Bronchial epithelial cell (primary cell): ENCODE measurements at regions not wholly inside any gene's neighbourhood (a gene's known extent, or its start where the extent isn't known, plus 50 kb on each side); places are given as distances from the start of the nearest gene placed in this dataset.
"Not testable (repeated sequence)": the region's sequence is repeated elsewhere in the genome, so short reads cannot be mapped to it uniquely, and the experiment has no call there.

ENCODE experiments used
- DNase-seq: peaks from one replicate; pipeline ENCODE4 v3.0.0-alpha.2; 2010; ENCODE audit warnings: low read depth
- FAIRE-seq: peaks from 2 replicates; lab custom pipeline; 2011; peaks lifted over from hg19 to GRCh38; lab: Jason Lieb, UNC
- H3K27me3 ChIP-seq: 2 replicates; pipeline ENCODE4 v1.5.1; 2011; ENCODE audit warnings: low read length; ENCODE audit not compliant: control insufficient read depth, insufficient read depth
- H3K36me3 ChIP-seq: 2 replicates; pipeline ENCODE4 v1.5.1; 2011; ENCODE audit warnings: low read length; ENCODE audit not compliant: control insufficient read depth, insufficient read depth
- H3K4me3 ChIP-seq: 2 replicates; pipeline ENCODE4 v1.5.1; 2011; ENCODE audit warnings: mild to moderate bottlenecking, low read depth, low read length, control low read depth

DNA sequence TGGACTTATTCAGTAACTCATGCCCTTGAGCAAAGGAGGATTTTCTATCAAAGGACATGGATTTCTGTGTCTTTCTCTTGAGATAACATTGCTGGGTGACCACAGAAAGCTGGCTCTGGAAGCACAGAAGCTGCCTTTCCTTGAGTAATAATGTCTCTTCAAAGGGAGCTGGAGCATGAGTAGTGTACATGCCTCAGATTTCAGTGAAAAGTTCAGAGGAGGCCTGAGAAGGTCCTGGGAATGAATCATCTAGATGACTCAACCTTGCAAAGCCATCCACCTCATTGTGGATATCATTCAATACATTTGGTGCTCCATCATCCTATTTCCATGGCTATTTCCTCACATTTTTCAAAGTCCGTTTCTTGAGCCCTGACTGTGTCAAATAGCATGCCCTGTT, 77.6 kb upstream of the OR4M2 start:
- H3K4me3 ChIP-seq, DNase-seq, FAIRE-seq, H3K36me3 ChIP-seq, H3K27me3 ChIP-seq: not testable (repeated sequence)

DNA sequence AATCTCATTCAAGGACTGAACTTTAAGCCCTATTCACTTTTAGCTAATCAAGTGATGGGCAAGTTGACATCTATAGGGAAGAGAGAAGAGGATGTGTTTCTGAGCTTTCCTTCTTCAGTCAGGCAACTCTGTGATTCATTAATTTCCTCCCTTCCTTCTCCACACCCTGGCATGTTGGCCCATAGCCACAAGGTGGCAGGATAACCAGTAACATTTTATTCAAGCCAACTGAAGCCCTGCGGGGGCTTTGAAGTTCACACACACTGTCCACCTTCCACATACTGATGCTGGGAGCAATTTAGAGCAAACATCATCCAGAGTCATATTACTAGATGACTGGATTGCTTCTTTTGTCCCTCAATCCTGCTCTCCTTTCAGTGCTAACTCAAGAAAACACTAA, 91.2 kb upstream of the OR4M2 start:
- not testable (repeated sequence) for DNase-seq, FAIRE-seq

GRCh38 chr15:21983820-21984219, 96.5 kb upstream of the OR4M2 start:
- not testable (repeated sequence) for H3K36me3 ChIP-seq, H3K4me3 ChIP-seq, H3K27me3 ChIP-seq, FAIRE-seq, DNase-seq

More for the DNA sequence above, 91.2 kb upstream of the OR4M2 start:
- H3K4me3 ChIP-seq, H3K36me3 ChIP-seq, H3K27me3 ChIP-seq: not testable (repeated sequence)

DNA sequence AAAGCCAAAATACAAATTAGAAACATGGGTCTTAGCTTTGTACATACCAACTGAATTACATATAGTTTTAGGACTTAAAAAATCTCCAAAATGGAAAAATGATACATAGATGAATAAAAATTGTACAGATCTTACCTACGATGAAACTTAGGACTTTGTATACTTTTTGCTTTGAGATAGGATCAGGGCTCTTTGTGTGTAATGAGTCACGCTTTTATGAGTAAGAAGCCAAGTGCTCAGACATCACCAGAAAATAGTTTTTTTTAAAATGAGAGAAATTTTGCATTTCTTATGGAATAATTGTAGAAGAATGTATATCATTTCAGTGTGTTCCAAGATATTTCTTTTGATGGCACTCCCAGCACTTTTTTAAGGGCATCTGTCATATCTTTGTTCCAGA, 100.4 kb upstream of the OR4M2 start:
- not testable (repeated sequence) for H3K27me3 ChIP-seq, H3K36me3 ChIP-seq, FAIRE-seq, DNase-seq, H3K4me3 ChIP-seq

DNA sequence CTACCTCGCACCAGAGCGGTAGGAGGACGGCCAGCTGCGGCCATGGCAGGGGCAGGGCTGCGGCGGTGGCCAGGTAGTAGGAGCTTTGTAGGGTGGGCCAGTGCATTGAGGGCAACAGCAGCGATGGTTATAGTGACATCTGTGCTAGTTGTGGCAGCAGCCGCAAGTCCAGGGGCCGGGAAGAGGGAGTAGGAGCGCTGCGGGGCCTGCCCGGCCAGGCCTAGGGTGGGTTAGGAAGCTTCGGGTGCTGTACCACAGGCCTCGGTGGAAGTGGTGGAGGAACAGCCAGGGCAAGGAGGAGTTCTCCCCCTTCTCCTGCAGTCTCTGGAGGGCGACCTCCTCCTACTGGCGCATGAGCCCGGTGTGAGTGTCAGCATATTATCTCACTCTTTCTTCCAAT, 76.2 kb upstream of the POTEB start:
- not testable (repeated sequence) for H3K27me3 ChIP-seq, H3K4me3 ChIP-seq, FAIRE-seq, DNase-seq, H3K36me3 ChIP-seq

- not testable (repeated sequence) for DNase-seq, H3K27me3 ChIP-seq, H3K36me3 ChIP-seq, H3K4me3 ChIP-seq
- FAIRE-seq = peak; percentile 97
These were observed 62.8 kb upstream of the POTEB start for GRCh38 chr15:21940302-21940701.
